T-helper 9 cell (primary cell): ENCODE measurements at regions not wholly inside any gene's neighbourhood (a gene's known extent, or its start where the extent isn't known, plus 50 kb on each side); places are given as distances from the start of the nearest gene placed in this dataset.

ENCODE experiments used
- DNase-seq: peaks from one replicate; pipeline ENCODE4 v3.0.0-alpha.2; 2020

DNA sequence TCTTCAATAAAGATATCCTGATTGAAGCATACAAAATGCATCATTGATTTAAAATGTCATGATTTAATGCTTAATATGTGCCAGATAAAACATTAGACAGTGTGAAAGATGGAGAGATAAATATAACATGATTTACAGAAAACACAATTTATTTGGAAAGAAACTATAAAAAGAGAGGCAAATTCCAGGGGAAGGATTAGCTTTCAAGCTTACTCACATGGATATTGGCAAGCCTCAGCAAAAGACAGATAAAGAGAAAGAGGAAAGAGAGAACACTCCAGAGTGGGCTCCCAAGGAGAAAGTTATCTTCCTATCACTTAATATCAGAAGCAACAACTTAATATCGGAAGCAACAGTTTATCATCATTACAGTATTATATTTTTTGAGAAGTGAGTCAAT, 1036.5 kb downstream of the SQOR start:
- DNase-seq = no peak

GRCh38 chr15:46672041-46672440, 1037.2 kb downstream of the SQOR start:
- no peak for DNase-seq

- no peak for DNase-seq
These were observed 1040.8 kb upstream of the SEMA6D start for GRCh38 chr15:46676233-46677206.

DNA sequence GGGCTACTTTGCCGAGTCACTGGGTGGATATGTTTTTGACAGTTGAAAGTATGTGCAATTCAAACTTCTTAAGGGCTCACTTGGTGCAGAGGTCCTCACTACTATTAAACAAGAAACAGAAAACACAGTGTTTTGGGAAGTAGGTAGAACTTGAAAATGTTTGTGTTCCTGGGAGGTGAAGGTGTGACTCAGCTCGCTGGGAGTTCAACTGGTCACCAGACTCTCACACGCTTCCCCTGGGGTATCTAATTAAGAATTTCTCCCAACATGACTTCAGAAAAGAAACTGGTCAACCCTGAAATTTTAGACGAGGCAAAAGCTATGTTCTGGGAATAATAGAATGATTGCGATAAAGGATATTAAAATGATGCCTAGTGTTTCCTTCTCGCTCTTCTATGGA, 1039.8 kb upstream of the SEMA6D start:
- DNase-seq = no peak

DNA sequence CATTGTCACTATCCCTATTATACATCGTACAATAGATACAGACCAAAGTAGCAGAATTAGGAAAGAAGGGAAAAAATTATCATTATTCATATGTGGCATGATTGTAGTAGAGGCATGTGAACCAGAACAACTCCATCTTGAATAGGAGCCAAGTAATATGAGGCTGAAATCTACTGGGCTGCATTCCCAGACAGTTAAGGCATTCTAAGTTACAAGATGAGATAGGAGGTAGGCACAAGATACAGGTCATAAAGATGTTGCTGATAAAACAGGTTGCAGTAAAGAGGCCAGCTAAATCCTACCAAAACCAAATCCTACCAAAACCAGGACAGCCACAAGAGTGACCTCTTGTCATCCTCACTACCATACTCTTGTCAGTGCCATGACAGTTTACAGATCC, 1035.4 kb upstream of the SEMA6D start:
- no peak for DNase-seq

GRCh38 chr15:46682969-46683791, 1034.1 kb upstream of the SEMA6D start:
- no peak for DNase-seq

DNA sequence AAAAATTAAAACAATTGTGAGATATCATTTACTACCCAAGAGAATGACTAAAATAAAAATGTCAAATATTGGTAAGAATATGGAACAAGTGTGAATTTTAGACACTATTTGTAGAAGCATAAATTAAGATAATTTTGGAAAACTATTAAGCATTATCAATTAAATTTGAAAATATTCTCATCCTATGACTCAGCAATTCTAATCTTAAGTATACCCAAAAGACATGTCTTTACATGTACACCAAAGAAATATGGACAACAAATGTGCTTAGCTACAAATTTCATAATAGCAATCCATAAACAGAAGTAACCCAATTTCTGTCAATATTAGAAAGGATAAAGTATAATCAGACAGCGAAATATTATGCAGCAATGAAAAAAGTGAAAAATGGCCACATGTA, 1032.2 kb upstream of the SEMA6D start:
- no peak for DNase-seq

DNA sequence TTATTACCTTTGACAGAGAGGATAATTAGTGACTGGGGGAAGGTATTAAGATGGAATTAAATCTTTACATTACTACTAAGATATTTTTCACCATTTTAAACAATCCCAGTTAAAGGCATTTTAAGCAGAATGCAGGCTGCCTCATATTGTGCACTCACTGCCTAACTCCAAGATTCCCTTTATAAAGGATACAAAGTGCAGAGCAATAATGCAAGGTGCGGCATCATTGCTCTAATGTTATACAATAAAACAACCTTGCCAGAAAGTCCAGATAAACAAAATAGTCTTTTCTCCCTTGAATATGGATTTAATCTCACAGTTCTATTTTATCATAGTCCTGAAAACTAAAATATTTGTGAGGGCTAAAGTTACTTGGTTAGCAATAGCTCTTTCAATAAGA, 1031.6 kb upstream of the SEMA6D start:
- DNase-seq = no peak

- no peak for DNase-seq
These were observed 1021.0 kb upstream of the SEMA6D start for GRCh38 chr15:46696281-46696680.

- no peak for DNase-seq
These were observed 1016.0 kb upstream of the SEMA6D start for GRCh38 chr15:46701346-46701745.

- no peak for DNase-seq
These were observed 1015.4 kb upstream of the SEMA6D start for GRCh38 chr15:46701896-46702295.

GRCh38 chr15:46703020-46703861, 1014.1 kb upstream of the SEMA6D start:
- DNase-seq = no peak

- DNase-seq = no peak
These were observed 1013.3 kb upstream of the SEMA6D start for GRCh38 chr15:46703871-46704637.

- DNase-seq = no peak
These were observed 1009.9 kb upstream of the SEMA6D start for GRCh38 chr15:46707452-46707851.

DNA sequence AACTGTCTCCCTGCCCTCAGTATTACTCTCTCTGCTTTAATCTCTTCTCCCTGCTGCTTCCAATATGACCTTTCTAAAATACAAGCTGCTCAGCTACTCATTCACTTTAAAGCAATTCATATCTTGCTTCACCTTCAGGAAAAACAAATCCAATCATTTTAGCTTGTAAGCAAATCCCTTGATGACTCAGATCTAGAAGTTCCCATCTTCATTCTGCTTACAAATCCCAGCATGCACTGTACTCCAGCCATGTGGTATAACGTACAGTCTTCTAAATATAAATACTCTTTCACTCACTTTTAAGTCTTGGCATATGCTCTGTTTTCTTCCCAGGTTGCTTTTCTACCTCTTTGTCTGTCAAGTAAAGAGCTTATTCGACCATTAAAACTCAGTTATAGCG, 1009.1 kb upstream of the SEMA6D start:
- DNase-seq = no peak

GRCh38 chr15:46709460-46710083, 1007.7 kb upstream of the SEMA6D start:
- DNase-seq = no peak

- DNase-seq = no peak
These were observed 1006.8 kb upstream of the SEMA6D start for GRCh38 chr15:46710401-46710960.

GRCh38 chr15:46713045-46713444, 1004.3 kb upstream of the SEMA6D start:
- no peak for DNase-seq

- DNase-seq = no peak
These were observed 1002.4 kb upstream of the SEMA6D start for GRCh38 chr15:46714950-46715349.

DNA sequence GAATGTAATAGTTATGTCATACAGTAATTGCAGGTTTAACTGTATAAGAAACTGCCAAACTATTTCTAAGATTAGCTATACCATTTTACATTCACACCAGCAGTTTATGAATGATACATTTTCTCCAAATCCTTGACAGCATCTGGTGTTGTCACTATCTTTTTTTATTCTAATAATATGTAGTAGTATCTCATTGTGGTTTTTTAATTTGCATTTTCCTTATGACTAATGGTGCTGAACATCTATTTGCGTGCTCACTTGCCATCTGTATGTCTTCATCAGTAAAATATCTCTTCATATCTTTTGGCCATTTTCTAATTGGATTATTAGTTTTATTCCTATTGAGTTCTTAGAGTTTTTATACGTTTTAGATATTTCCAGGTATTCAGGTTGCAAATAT, 994.0 kb upstream of the SEMA6D start:
- DNase-seq = no peak

DNA sequence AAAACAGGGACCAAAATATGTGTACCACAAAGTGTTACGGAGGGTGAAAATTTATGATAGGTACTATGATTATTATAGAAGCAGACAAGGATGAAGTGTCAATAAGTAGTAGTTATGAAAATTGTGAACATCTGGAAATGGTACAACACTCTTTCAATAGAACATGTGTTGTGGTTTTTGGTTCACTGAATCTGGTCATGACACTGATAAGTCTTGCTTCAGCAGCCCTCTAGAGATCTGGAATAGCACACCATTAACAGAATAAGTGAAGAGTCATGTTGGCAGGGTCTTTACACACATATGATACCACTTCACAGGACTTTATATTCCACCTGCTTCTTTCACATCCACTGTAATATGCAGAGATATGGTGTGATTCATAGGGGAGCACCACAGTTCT, 985.2 kb upstream of the SEMA6D start:
- no peak for DNase-seq
